Large intestine (tissue), 3 donors: ENCODE measurements at regions not wholly inside any gene's neighbourhood (a gene's known extent, or its start where the extent isn't known, plus 50 kb on each side); places are given as distances from the start of the nearest gene placed in this dataset.

Source experiments
- DNase-seq, 2 donors: peaks; one replicate each; pipeline versions ENCODE4 v3.0.0 to v3.0.0-alpha.2; 2013
- H3K27ac ChIP-seq: one replicate; pipeline ENCODE4 v1.5.1; 2013; ENCODE audit warnings: low read length
- H3K27me3 ChIP-seq: 2 replicates; pipeline ENCODE4 v1.6.1; 2013; ENCODE audit warnings: low read length; ENCODE audit not compliant: control insufficient read depth, insufficient read depth
- H3K36me3 ChIP-seq: 2 replicates; pipeline ENCODE4 v1.6.1; 2013; ENCODE audit warnings: low read length; ENCODE audit not compliant: control insufficient read depth, insufficient read depth
- H3K4me1 ChIP-seq: one replicate; pipeline ENCODE4 v1.6.1; 2013; ENCODE audit warnings: low read length; ENCODE audit not compliant: control insufficient read depth, insufficient read depth
- H3K4me3 ChIP-seq: one replicate; pipeline ENCODE4 v1.5.1; 2013; ENCODE audit warnings: low read length
- H3K9me3 ChIP-seq: one replicate; pipeline ENCODE4 v1.6.1; 2013; ENCODE audit warnings: mild to moderate bottlenecking, low read depth, low read length, moderate library complexity; ENCODE audit not compliant: control insufficient read depth
- WGBS: methylation state at CpG from one replicate; pipeline ENCODE4 v1.1.5; 2013; ENCODE audit warnings: low lambda C conversion rate; ENCODE audit not compliant: insufficient coverage; 5-methylcytosine and 5-hydroxymethylcytosine counted together

GRCh38 chr5:116363780-116364179 lies 210.8 kb downstream of the SEMA6A start:
- Histone ChIP-seq H3K27ac (no peak overlapping the region), H3K4me3 (no peak overlapping the region), H3K9me3 (peaks cover 6% of the 10 kb centered on the region), H3K4me1 (peaks cover 8% of the 10 kb centered on the region), H3K36me3 (no peaks in the 10 kb centered on the region), H3K27me3 (no peaks in the 10 kb centered on the region)
- WGBS, result 78% methylated on average over 1 of the region's 1 CpG
- DNase-seq, result no peak

- Histone ChIP-seq H3K4me1 (peaks cover 8% of the 10 kb centered on the region), H3K4me3 (peak overlapping the region; percentile 39), H3K27me3 (no peaks in the 10 kb centered on the region), H3K9me3 (peaks cover 6% of the 10 kb centered on the region), H3K27ac (no peak overlapping the region), H3K36me3 (no peaks in the 10 kb centered on the region)
- no CpG with 5 or more reads among the region's 6 CpGs for WGBS
- no peak for DNase-seq
Observed at GRCh38 chr5:116361979-116362577, 212.5 kb downstream of the SEMA6A start.

DNA sequence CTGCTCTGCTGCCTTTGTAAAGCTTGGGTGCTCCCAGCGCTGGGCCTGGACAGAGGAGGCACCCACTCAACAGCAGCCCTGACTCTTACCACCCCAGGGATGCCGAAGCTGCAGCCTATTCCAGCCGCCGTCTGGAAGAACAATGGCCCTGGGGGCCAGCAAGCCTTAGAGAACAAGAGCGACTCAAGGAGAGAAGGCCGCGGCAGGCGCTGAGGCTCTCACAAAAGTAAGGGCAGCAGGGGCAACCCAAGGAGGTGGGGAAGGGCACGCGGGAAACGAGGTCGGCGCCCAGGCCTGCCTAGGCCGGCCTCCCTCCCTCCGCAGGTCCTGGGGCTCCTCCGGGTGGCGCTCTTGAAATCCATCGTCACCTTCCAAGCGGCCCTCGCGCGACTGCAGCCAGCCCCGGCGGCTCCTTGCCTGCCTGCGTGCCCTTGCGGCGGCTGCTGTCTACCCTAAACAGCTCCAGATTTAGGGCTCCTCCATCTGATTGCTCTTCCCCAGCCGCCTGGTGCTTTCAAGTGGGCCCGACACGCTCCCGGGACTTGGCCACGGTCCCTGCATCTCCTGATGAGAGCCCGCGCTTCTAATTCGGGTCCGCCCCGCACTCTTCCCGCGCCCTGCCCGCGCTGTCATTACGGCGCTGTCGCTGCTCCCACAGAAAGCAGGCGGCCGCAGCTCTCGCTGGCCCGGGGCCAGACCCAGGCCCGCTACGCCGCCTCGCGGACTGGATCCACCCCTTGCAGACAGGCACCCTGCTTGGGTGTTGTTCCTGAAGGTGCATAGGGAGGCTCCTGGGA lies 213.3 kb downstream of the SEMA6A start:
- Histone ChIP-seq H3K27me3 (no peaks in the 10 kb centered on the region), H3K9me3 (peaks cover 6% of the 10 kb centered on the region), H3K36me3 (no peaks in the 10 kb centered on the region), H3K27ac (no peak overlapping the region), H3K4me3 (peak overlapping the region; percentile 39), H3K4me1 (peaks cover 8% of the 10 kb centered on the region)
- no CpG with 5 or more reads among the region's 53 CpGs for WGBS
- DNase-seq, result peak; percentile 37 to 64

DNA sequence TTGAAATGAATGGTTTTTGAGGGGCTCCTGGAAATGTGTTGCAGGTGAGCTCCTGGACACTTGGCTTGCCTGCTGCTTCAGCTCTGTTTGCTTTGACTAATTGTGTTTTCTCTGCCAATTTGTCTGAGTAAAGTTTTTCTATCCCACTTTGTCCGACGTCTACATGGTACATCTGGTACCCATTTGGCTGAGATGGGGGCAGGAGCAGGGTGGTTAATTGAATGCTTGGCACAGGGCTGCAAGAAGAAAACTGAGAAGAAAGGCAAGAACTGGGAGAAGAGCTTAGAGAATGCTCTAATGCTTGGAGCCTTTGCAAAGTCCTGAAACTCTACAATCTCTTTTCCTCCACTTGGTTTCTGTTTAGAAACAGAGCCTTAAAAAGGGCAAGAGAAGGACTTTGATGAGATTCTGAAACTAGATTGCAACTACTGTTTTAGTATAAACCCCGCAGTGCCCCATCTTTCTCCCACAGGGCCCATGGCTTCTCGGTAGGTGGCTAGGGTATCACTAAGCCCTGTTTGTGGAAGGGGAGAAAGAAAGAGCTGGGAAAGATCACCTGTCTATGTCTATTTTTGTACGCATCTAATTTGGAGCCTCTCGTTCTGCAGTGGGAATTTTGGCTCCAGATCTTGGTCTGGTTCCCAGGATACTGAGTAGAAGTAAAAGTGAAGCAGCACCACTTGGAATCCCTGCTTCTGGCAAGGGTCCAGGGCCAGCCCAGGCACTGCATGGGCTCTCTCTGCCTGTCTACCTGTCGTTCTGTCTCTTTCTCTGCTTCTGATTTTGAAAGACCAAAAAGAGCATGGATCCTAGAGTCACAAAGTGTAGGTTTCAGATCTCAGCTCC lies 214.4 kb downstream of the SEMA6A start:
- Histone ChIP-seq H3K27ac (no peak overlapping the region), H3K36me3 (no peaks in the 10 kb centered on the region), H3K4me3 (no peak overlapping the region), H3K9me3 (peaks cover 6% of the 10 kb centered on the region), H3K4me1 (peaks cover 8% of the 10 kb centered on the region), H3K27me3 (no peaks in the 10 kb centered on the region)
- DNase-seq, result peak in 1 of 2 donors; percentile 17
- WGBS, result no CpG with 5 or more reads among the region's 7 CpGs

DNA sequence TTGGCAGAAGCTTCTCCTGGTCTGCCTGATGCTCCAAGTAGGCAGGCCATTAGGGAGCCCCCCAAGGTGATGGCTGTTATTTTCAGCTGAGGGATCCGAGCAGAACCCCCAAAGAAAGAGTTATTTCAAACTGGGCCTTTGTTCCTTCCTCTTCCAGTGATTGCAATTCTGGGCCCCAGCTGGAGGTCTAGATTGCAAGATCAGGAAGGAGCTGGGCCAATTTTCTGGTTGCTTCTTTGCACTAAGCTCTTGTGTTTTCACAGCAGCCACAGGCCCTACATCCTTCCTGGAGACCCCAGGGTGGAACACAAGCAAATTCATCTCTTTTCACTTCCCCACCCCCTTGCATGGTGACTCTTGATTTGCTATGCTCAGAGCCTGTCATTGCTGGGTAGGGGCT lies 215.0 kb downstream of the SEMA6A start:
- no peak for DNase-seq
- WGBS, result no CpG with 5 or more reads among the region's 1 CpG
- peaks cover 6% of the 10 kb centered on the region for H3K9me3 ChIP-seq
- H3K4me1 ChIP-seq, result peaks cover 8% of the 10 kb centered on the region
- no peaks in the 10 kb centered on the region for H3K27me3 ChIP-seq
- H3K27ac ChIP-seq, result no peak overlapping the region
- H3K36me3 ChIP-seq, result no peaks in the 10 kb centered on the region
- no peak overlapping the region for H3K4me3 ChIP-seq

GRCh38 chr5:116358911-116359418 lies 215.7 kb downstream of the SEMA6A start:
- WGBS, result 100% methylated on average over 1 of the region's 1 CpG
- no peaks in the 10 kb centered on the region for H3K36me3 ChIP-seq
- DNase-seq, result no peak
- peaks cover 8% of the 10 kb centered on the region for H3K4me1 ChIP-seq
- no peaks in the 10 kb centered on the region for H3K27me3 ChIP-seq
- peaks cover 8% of the 10 kb centered on the region for H3K9me3 ChIP-seq
- no peak overlapping the region for H3K27ac ChIP-seq
- no peak overlapping the region for H3K4me3 ChIP-seq

DNA sequence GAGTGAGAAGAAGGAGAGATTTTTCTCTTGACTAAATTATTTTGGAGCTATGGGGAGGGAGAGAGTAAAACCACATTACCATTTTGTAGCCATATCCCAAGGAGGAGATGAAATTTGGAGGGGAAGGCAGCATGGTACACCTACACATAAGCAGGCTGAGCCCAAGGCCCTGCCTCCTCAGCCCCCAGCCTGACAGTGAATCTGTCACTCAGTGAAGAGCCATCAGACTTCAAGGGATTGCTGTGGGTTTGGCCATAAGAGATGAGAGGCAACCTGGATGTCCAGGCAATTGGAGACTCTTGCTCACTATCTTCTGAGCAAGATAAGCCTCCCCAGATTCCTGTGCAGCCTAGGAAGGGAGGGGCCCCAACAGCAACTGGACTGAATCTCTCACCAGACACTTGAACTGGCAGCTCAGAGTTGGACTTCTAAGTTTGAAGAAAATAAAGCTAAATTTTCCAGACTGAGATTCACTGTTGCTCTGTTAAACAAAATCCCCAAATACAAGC lies 216.6 kb downstream of the SEMA6A start:
- Histone ChIP-seq H3K4me1 (peaks cover 8% of the 10 kb centered on the region), H3K27me3 (no peaks in the 10 kb centered on the region), H3K9me3 (peaks cover 8% of the 10 kb centered on the region), H3K27ac (no peak overlapping the region), H3K36me3 (no peaks in the 10 kb centered on the region), H3K4me3 (no peak overlapping the region)
- DNase-seq, result no peak

- H3K9me3 ChIP-seq, result peaks cover 2% of the 10 kb centered on the region
- WGBS, result 80% methylated on average over 1 of the region's 6 CpGs
- no peak overlapping the region for H3K4me3 ChIP-seq
- H3K27ac ChIP-seq, result no peak overlapping the region
- no peaks in the 10 kb centered on the region for H3K27me3 ChIP-seq
- peaks cover 3% of the 10 kb centered on the region for H3K36me3 ChIP-seq
- no peak for DNase-seq
- peaks cover 2% of the 10 kb centered on the region for H3K4me1 ChIP-seq
Observed at GRCh38 chr5:116355819-116356601, 218.6 kb downstream of the SEMA6A start.

DNA sequence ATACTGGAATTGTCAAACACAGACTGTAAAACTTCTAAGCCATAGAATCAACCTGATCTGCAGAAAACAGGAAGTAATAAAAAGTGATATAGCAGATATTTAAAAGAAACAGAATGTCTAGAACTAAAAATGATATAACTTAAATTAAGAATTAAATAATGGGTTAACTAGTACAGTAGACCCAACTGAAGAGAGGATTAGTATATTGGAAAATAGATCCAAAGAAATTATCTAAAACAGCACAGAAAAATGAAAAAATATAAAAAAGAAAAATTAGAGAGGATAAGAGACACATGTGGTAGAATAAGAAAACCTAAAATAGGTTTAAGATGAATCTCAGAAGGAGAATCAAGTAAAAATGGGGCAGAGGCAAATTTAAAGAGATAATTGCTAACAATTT lies 219.9 kb downstream of the SEMA6A start:
- no peak for DNase-seq
- no peaks in the 10 kb centered on the region for H3K4me1 ChIP-seq
- no peaks in the 10 kb centered on the region for H3K27me3 ChIP-seq
- H3K27ac ChIP-seq, result no peak overlapping the region
- peaks cover 2% of the 10 kb centered on the region for H3K9me3 ChIP-seq
- peaks cover 3% of the 10 kb centered on the region for H3K36me3 ChIP-seq
- H3K4me3 ChIP-seq, result no peak overlapping the region

- Histone ChIP-seq H3K27ac (no peak overlapping the region), H3K27me3 (no peaks in the 10 kb centered on the region), H3K4me1 (no peaks in the 10 kb centered on the region), H3K36me3 (peaks cover 3% of the 10 kb centered on the region), H3K4me3 (no peak overlapping the region), H3K9me3 (peaks cover 8% of the 10 kb centered on the region)
- DNase-seq, result no peak
- WGBS, result no CpG with 5 or more reads among the region's 1 CpG
Observed at GRCh38 chr5:116347657-116348056, 227.0 kb downstream of the SEMA6A start.
